Prostate gland (tissue), 2 donors: ENCODE measurements at regions not wholly inside any gene's neighbourhood (a gene's known extent, or its start where the extent isn't known, plus 50 kb on each side); places are given as distances from the start of the nearest gene placed in this dataset.

Source experiments
- DNase-seq: peaks from one replicate; pipeline ENCODE4 v3.0.0-alpha.2; 2019; ENCODE audit warnings: low spot score
- H3K27ac ChIP-seq, 2 donors: fragments of 200-600 bp; sonication (generic); 2 replicates each; pipeline ENCODE4 v1.5.1; 2017 to 2019
- H3K27me3 ChIP-seq: fragments of 200-600 bp; sonication (generic); replicated peaks from 2 replicates; pipeline ENCODE4 v1.5.1; 2019; ENCODE audit not compliant: insufficient read depth
- H3K36me3 ChIP-seq, 2 donors: fragments of 200-600 bp; sonication (generic); 1 replicate in 1 of 2; 2 replicates in 1 of 2; pipeline versions ENCODE4 v1.5.1 to v1.8.1; 2017 to 2019
- H3K4me1 ChIP-seq: fragments of 200-600 bp; sonication (generic); replicated peaks from 2 replicates; pipeline ENCODE4 v1.5.1; 2019
- H3K4me3 ChIP-seq, 2 donors: fragments of 200-600 bp; sonication (generic); 2 replicates each; pipeline ENCODE4 v1.5.1; 2017 to 2019
- H3K9me3 ChIP-seq: fragments of 200-600 bp; sonication (generic); 2 replicates; pipeline ENCODE4 v1.5.1; 2017
- POLR2A ChIP-seq: fragments of 450-650 bp; IDR thresholded peaks from one replicate; pipeline ENCODE4 v1.6.1; 2016; ENCODE audit warnings: antibody characterized with exemption, mild to moderate bottlenecking
- POLR2AphosphoS5 ChIP-seq: sonication (generic); formaldehyde crosslinking; IDR thresholded peaks from one replicate; pipeline ENCODE4 v1.6.1; 2017; ENCODE audit warnings: antibody characterized with exemption
- WGBS: methylation state at CpG from one replicate; pipeline ENCODE4 v1.1.5; 2018; 5-methylcytosine and 5-hydroxymethylcytosine counted together
- intact Hi-C: fragments of 100-400 bp; cut with DNase I; formaldehyde crosslinking; loops from one replicate; pipeline ENCODE4 v1.14.2; 2022
- TF ChIP-seq, protein P1 (sequence below), 4 experiments: fragments of 200-600 bp in 2 of 4; fragments of 450-650 bp in 2 of 4; sonication (generic) in 2 of 4; IDR thresholded peaks; 1 replicate in 3 of 4; 2 replicates in 1 of 4; pipeline ENCODE4 v1.5.1; 2016 to 2019; ENCODE audit warnings: antibody characterized with exemption in 4 of 4, mild to moderate bottlenecking in 2 of 4, moderate library complexity in 2 of 4

DNA sequence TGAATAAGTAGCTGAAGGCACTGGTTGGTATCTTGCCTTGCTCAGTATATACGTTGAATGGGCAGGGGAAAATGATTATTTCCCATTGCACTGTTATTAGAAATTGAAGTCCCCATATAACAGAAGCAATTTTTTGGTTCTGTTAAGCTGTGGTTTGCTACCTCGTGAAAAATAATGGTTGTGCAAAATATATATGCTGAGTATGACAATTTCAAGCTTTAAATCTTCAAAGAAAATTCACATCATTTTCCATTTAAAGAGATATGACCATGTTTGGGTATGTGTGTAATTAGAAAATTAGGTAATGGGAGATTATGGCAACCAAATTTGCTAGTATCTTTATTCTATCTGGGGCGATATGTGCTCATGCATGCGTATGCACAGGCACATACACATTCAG, 139.8 kb downstream of the DMAC1 start:
- intact Hi-C loops: no loop called here
- WGBS: 91% methylated on average over 4 of the region's 4 CpGs

DNA sequence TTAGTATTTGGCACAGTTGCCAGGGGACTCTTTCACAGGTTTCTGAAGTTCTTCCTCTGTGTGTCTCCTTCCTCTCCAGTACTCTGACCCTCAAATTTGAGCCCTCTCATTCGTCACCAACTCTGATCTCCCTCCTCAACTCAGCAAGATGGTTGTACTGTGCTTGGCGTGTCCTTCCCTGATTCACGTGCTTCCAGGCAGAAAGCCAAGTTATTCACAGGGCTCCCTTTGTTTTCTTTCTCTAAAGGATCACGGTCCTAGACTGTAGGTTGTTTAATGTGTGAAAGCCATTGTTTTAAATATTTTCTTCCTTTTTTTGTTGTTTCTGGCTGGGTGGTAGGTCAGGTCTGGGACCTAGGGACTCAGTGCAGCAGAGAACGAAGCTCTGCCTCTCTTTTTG, 142.9 kb downstream of the DMAC1 start:
- no peak overlapping the region for H3K4me3 ChIP-seq
- no peak overlapping the region for H3K27ac ChIP-seq
- TF ChIP-seq, protein P1, sequence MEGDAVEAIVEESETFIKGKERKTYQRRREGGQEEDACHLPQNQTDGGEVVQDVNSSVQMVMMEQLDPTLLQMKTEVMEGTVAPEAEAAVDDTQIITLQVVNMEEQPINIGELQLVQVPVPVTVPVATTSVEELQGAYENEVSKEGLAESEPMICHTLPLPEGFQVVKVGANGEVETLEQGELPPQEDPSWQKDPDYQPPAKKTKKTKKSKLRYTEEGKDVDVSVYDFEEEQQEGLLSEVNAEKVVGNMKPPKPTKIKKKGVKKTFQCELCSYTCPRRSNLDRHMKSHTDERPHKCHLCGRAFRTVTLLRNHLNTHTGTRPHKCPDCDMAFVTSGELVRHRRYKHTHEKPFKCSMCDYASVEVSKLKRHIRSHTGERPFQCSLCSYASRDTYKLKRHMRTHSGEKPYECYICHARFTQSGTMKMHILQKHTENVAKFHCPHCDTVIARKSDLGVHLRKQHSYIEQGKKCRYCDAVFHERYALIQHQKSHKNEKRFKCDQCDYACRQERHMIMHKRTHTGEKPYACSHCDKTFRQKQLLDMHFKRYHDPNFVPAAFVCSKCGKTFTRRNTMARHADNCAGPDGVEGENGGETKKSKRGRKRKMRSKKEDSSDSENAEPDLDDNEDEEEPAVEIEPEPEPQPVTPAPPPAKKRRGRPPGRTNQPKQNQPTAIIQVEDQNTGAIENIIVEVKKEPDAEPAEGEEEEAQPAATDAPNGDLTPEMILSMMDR (IDR thresholded peaks at IDR 0.05): no peak
- TF ChIP-seq POLR2AphosphoS5: peak; percentile 12
- DNase-seq: peak; percentile 4
- whole genome bisulfite sequencing: 15% methylated on average over 5 of the region's 5 CpGs
- H3K4me1 ChIP-seq: no peaks in the 10 kb centered on the region
- no peaks in the 10 kb centered on the region for H3K9me3 ChIP-seq
- H3K27me3 ChIP-seq: no peaks in the 10 kb centered on the region
- no peaks in the 10 kb centered on the region for H3K36me3 ChIP-seq
- intact Hi-C loops: no loop called here

More for the DNA sequence above, 139.8 kb downstream of the DMAC1 start:
- H3K4me3 ChIP-seq: no peak overlapping the region
- no peak overlapping the region for H3K27ac ChIP-seq
- no peak for DNase-seq
- H3K9me3 ChIP-seq: no peaks in the 10 kb centered on the region
- TF ChIP-seq POLR2A (no peak), POLR2AphosphoS5 (no peak)
- TF ChIP-seq, protein P1 (IDR thresholded peaks at IDR 0.05): no peak
- no peaks in the 10 kb centered on the region for H3K4me1 ChIP-seq
- H3K27me3 ChIP-seq: no peaks in the 10 kb centered on the region
- no peaks in the 10 kb centered on the region for H3K36me3 ChIP-seq

DNA sequence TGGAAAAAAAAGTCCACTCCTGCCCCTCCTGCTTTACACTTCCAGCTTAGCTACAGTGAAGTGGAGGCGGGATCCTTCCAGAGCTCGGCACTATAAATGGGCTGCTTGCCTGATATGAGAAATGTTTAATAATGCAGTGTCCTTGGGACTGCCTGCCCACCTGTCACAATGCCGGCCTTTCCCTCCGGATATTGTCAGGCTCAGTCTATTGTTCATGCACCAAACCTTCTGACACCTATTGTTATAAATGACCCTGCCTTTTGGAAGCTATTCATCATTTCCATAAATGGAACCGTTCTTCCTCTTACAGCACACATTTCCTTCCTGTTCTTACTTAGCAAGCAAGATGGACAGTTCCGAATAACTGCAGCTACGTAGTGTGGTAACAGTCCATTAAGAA, 146.3 kb downstream of the DMAC1 start:
- 62% methylated on average over 7 of the region's 7 CpGs for WGBS
- Histone ChIP-seq H3K27me3 (no peaks in the 10 kb centered on the region), H3K27ac (no peak overlapping the region), H3K4me1 (no peaks in the 10 kb centered on the region), H3K4me3 (no peak overlapping the region), H3K9me3 (no peaks in the 10 kb centered on the region), H3K36me3 (no peaks in the 10 kb centered on the region)
- TF ChIP-seq POLR2A: no peak
- no peak for TF ChIP-seq POLR2AphosphoS5
- TF ChIP-seq, protein P1 (IDR thresholded peaks at IDR 0.05): no peak
- intact Hi-C loops: no loop called here
- DNase-seq: no peak

DNA sequence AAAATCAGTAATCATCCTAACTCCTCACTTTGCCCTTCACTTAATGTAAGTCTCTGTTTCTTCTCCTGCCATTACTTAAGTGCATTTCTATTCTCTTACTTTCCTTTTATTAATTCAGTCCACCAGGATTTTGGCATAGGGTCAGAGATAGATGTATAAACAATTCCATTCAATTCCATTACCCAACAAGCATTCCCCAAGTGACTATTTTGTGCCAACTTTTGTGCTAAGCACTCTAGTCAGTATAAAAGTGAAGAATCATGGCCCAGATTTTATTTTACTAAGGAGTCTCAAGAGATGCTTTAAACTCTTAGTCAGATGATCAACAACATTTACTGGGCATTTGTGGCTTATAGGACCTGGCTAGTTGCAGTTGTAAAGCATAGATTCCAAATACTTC, 159.3 kb downstream of the DMAC1 start:
- Histone ChIP-seq H3K27ac (no peak overlapping the region), H3K27me3 (no peaks in the 10 kb centered on the region), H3K9me3 (no peaks in the 10 kb centered on the region), H3K36me3 (no peaks in the 10 kb centered on the region), H3K4me3 (no peak overlapping the region), H3K4me1 (no peaks in the 10 kb centered on the region)
- no peak for DNase-seq
- intact Hi-C loops: no loop called here
- TF ChIP-seq, protein P1 (IDR thresholded peaks at IDR 0.05): no peak
- no peak for TF ChIP-seq POLR2A
- no peak for TF ChIP-seq POLR2AphosphoS5

DNA sequence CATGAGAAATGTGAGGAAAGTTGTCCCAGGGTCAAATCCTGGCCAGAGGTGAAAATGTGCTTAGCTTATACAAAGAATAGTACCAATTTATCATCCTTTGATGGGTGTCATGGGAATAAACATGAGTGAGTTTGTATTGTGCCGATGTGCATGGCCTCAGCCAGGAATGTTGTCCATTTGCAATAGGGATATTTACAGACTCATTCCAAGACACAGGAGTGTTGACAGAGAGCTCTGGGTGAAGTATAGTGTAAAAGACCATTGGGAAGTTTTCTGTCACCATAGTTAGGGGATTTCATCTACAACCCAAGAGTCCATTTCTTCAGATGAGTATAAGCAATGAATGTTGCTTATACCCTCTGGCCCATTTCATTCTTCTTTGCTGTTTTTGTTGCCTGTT, 160.1 kb downstream of the DMAC1 start:
- intact Hi-C loops: no loop called here
- no peak for DNase-seq
- TF ChIP-seq POLR2AphosphoS5 (no peak), POLR2A (no peak)
- TF ChIP-seq, protein P1 (IDR thresholded peaks at IDR 0.05): no peak
- H3K36me3 ChIP-seq: no peaks in the 10 kb centered on the region
- no peak overlapping the region for H3K4me3 ChIP-seq
- H3K27me3 ChIP-seq: no peaks in the 10 kb centered on the region
- H3K4me1 ChIP-seq: no peaks in the 10 kb centered on the region
- H3K27ac ChIP-seq: no peak overlapping the region
- 58% methylated on average over 1 of the region's 1 CpG for WGBS
- no peaks in the 10 kb centered on the region for H3K9me3 ChIP-seq
